OCI-LY1 (cell line): ENCODE measurements at regions not wholly inside any gene's neighbourhood (a gene's known extent, or its start where the extent isn't known, plus 50 kb on each side); places are given as distances from the start of the nearest gene placed in this dataset.

ENCODE experiments used
- H2AFZ ChIP-seq: fragments of 200-600 bp; sonication (generic), shearing (Covaris generic); 2 replicates; pipeline ENCODE4 v1.6.0; 2014; ENCODE audit warnings: antibody characterized with exemption, mild to moderate bottlenecking, low read length
- H3F3A ChIP-seq: fragments of 200-600 bp; sonication (generic), shearing (Covaris generic); 2 replicates; pipeline ENCODE4 v1.6.0; 2014; ENCODE audit warnings: mild to moderate bottlenecking, antibody characterized with exemption, low read length, moderate library complexity; ENCODE audit not compliant: insufficient read depth
- H3K27ac ChIP-seq: fragments of 200-600 bp; sonication (generic); 2 replicates; pipeline ENCODE4 v1.5.1; 2014; ENCODE audit warnings: low read length, mixed run types, mild to moderate bottlenecking, low read depth; ENCODE audit not compliant: poor library complexity, severe bottlenecking
- H3K27me3 ChIP-seq: fragments of 200-600 bp; sonication (generic); 2 replicates; pipeline ENCODE4 v1.6.0; 2014; ENCODE audit warnings: antibody characterized with exemption, mild to moderate bottlenecking, low read length, moderate library complexity; ENCODE audit not compliant: insufficient read depth
- H3K36me3 ChIP-seq: fragments of 200-600 bp; sonication (generic); 2 replicates; pipeline ENCODE4 v1.6.1; 2014; ENCODE audit warnings: mild to moderate bottlenecking, antibody characterized with exemption, low read length, moderate library complexity, mixed read lengths; ENCODE audit not compliant: insufficient read depth
- H3K4me1 ChIP-seq: fragments of 200-600 bp; sonication (generic); 2 replicates; pipeline ENCODE4 v1.5.1; 2014; ENCODE audit warnings: mild to moderate bottlenecking, low read length, moderate library complexity; ENCODE audit not compliant: insufficient read depth, severe bottlenecking
- H3K4me2 ChIP-seq: fragments of 200-600 bp; sonication (generic), shearing (Covaris generic); 2 replicates; pipeline ENCODE4 v1.6.1; 2014; ENCODE audit warnings: low read length
- H3K4me3 ChIP-seq: fragments of 200-600 bp; sonication (generic); 2 replicates; pipeline ENCODE4 v1.5.1; 2014; ENCODE audit warnings: low read length, low read depth, mild to moderate bottlenecking, mixed read lengths; ENCODE audit not compliant: poor library complexity, severe bottlenecking
- H3K79me2 ChIP-seq: fragments of 200-600 bp; shearing (Covaris generic); 2 replicates; pipeline ENCODE4 v1.6.1; 2016; ENCODE audit warnings: mixed run types, low read length, mixed read lengths; ENCODE audit not compliant: insufficient read depth
- H3K9ac ChIP-seq: fragments of 200-600 bp; sonication (generic), shearing (Covaris generic); 2 replicates; pipeline ENCODE4 v1.6.1; 2014; ENCODE audit warnings: mild to moderate bottlenecking, low read length, mixed read lengths
- H3K9me2 ChIP-seq: fragments of 200-600 bp; sonication (generic), shearing (Covaris generic); 2 replicates; pipeline ENCODE4 v1.6.1; 2014; ENCODE audit warnings: low read depth, mild to moderate bottlenecking, low read length, mixed read lengths
- H3K9me3 ChIP-seq: fragments of 200-600 bp; shearing (Covaris generic); 2 replicates; pipeline ENCODE4 v1.6.1; 2014; ENCODE audit warnings: low read length, mixed read lengths
- H4K20me1 ChIP-seq: fragments of 200-600 bp; sonication (generic), shearing (Covaris generic); 2 replicates; pipeline ENCODE4 v1.6.0; 2016; ENCODE audit warnings: mild to moderate bottlenecking, low read length; ENCODE audit not compliant: insufficient read depth
- EZH2 ChIP-seq: fragments of 200-600 bp; sonication (generic), shearing (Covaris generic); IDR thresholded peaks from 2 replicates; pipeline ENCODE4 v1.8.0; 2017; ENCODE audit warnings: borderline replicate concordance, mixed run types, mild to moderate bottlenecking, antibody characterized with exemption, low read length, moderate library complexity, mixed read lengths
- TF ChIP-seq, protein P1 (sequence below): fragments of 200-600 bp; sonication (generic), shearing (Covaris generic); IDR thresholded peaks from 2 replicates; pipeline ENCODE4 v1.5.1; 2017; ENCODE audit warnings: mild to moderate bottlenecking, antibody characterized with exemption, low read length, moderate library complexity, mixed read lengths

GRCh38 chr5:3346111-3346820 lies 249.4 kb upstream of the IRX1 start:
- H3K79me2 ChIP-seq, result no peaks in the 10 kb centered on the region
- H3K4me3 ChIP-seq, result no peak overlapping the region
- TF ChIP-seq, protein P1, sequence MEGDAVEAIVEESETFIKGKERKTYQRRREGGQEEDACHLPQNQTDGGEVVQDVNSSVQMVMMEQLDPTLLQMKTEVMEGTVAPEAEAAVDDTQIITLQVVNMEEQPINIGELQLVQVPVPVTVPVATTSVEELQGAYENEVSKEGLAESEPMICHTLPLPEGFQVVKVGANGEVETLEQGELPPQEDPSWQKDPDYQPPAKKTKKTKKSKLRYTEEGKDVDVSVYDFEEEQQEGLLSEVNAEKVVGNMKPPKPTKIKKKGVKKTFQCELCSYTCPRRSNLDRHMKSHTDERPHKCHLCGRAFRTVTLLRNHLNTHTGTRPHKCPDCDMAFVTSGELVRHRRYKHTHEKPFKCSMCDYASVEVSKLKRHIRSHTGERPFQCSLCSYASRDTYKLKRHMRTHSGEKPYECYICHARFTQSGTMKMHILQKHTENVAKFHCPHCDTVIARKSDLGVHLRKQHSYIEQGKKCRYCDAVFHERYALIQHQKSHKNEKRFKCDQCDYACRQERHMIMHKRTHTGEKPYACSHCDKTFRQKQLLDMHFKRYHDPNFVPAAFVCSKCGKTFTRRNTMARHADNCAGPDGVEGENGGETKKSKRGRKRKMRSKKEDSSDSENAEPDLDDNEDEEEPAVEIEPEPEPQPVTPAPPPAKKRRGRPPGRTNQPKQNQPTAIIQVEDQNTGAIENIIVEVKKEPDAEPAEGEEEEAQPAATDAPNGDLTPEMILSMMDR, result no peak
- TF ChIP-seq EZH2, result no peak
- H3K27ac ChIP-seq, result no peak overlapping the region
- no peaks in the 10 kb centered on the region for H3K9me2 ChIP-seq
- no peaks in the 10 kb centered on the region for H3K27me3 ChIP-seq
- no peaks in the 10 kb centered on the region for H3K9me3 ChIP-seq
- H3K4me2 ChIP-seq, result no peak overlapping the region
- H3K36me3 ChIP-seq, result no peaks in the 10 kb centered on the region
- H4K20me1 ChIP-seq, result no peaks in the 10 kb centered on the region
- no peak overlapping the region for H3K9ac ChIP-seq
- no peaks in the 10 kb centered on the region for H3F3A ChIP-seq
- no peaks in the 10 kb centered on the region for H3K4me1 ChIP-seq
- no peak overlapping the region for H2AFZ ChIP-seq

DNA sequence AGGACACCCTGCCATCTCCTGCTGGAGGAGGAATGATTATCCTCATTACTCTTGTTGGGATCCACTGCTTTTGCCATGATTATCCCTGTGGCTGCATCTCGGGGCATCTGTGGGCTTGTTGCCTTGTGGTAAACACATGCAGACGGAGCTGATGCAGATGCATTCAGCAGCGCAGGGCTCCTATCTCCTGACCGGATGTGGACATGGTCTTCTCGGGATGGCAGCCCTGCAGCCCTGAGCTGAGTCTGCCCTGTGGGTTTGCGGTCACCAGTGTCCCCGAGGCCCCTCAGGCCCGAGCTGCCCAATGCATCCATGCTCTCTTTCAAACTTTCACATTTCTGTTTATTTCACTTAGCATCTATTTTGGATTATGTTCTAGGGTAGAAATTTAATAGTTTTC lies 250.4 kb upstream of the IRX1 start:
- TF ChIP-seq EZH2, result no peak
- TF ChIP-seq, protein P1, result no peak
- no peaks in the 10 kb centered on the region for H3F3A ChIP-seq

DNA sequence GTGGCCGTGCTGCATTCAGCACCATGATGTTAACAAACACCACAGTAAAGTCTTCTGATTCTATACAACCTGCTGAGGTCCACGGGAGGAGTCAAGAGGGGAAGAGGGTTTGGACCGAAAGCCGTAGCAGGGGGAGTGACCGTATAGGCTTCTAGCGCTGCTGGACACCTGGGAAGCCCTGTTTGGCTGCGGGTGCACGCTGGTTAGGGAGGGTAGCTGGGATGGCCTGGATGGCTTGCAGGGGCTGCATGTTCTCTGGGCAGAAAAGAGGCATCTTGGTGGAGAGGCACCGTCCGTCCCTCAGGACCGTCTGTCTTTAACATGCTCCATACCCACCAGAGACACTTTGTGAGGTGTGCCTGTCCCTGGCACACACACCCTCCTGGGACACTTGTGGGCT lies 251.0 kb upstream of the IRX1 start:
- Histone ChIP-seq H3K4me3 (no peak overlapping the region), H3K27me3 (no peaks in the 10 kb centered on the region), H3K27ac (no peak overlapping the region), H3F3A (no peaks in the 10 kb centered on the region), H3K9me3 (no peaks in the 10 kb centered on the region), H3K9me2 (no peaks in the 10 kb centered on the region), H3K4me2 (no peak overlapping the region), H3K9ac (no peak overlapping the region), H4K20me1 (no peaks in the 10 kb centered on the region), H2AFZ (no peak overlapping the region), H3K79me2 (no peaks in the 10 kb centered on the region), H3K4me1 (no peaks in the 10 kb centered on the region), H3K36me3 (no peaks in the 10 kb centered on the region)
- no peak for TF ChIP-seq EZH2
- TF ChIP-seq, protein P1, result no peak

More for the DNA sequence above, 250.4 kb upstream of the IRX1 start:
- Histone ChIP-seq H3K27ac (no peak overlapping the region), H3K9ac (no peak overlapping the region), H4K20me1 (no peaks in the 10 kb centered on the region), H3K27me3 (no peaks in the 10 kb centered on the region), H3K4me3 (no peak overlapping the region), H3K36me3 (no peaks in the 10 kb centered on the region), H3K4me2 (no peak overlapping the region), H3K9me2 (no peaks in the 10 kb centered on the region), H3K79me2 (no peaks in the 10 kb centered on the region), H3K4me1 (no peaks in the 10 kb centered on the region), H2AFZ (no peak overlapping the region), H3K9me3 (no peaks in the 10 kb centered on the region)
